ENCODE measurements at regions not wholly inside any gene's neighbourhood (a gene's known extent, or its start where the extent isn't known, plus 50 kb on each side); places are given as distances from the start of the nearest gene placed in this dataset.
"Not testable (repeated sequence)": the region's sequence is repeated elsewhere in the genome, so short reads cannot be mapped to it uniquely, and the experiment has no call there.

- Histone ChIP-seq H3K4me3 (no peak overlapping the region), H3K9me3 (no peaks in the 10 kb centered on the region), H3K27me3 (no peaks in the 10 kb centered on the region), H3K4me1 (no peaks in the 10 kb centered on the region), H3K27ac (no peak overlapping the region), H3K36me3 (no peaks in the 10 kb centered on the region)
- TF ChIP-seq, protein P1, sequence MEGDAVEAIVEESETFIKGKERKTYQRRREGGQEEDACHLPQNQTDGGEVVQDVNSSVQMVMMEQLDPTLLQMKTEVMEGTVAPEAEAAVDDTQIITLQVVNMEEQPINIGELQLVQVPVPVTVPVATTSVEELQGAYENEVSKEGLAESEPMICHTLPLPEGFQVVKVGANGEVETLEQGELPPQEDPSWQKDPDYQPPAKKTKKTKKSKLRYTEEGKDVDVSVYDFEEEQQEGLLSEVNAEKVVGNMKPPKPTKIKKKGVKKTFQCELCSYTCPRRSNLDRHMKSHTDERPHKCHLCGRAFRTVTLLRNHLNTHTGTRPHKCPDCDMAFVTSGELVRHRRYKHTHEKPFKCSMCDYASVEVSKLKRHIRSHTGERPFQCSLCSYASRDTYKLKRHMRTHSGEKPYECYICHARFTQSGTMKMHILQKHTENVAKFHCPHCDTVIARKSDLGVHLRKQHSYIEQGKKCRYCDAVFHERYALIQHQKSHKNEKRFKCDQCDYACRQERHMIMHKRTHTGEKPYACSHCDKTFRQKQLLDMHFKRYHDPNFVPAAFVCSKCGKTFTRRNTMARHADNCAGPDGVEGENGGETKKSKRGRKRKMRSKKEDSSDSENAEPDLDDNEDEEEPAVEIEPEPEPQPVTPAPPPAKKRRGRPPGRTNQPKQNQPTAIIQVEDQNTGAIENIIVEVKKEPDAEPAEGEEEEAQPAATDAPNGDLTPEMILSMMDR (IDR thresholded peaks at IDR 0.05), result no peak
- DNase-seq, result no peak
Observed at GRCh38 chr18:76018210-76018609, 476.8 kb downstream of the ZNF516 start.

DNA sequence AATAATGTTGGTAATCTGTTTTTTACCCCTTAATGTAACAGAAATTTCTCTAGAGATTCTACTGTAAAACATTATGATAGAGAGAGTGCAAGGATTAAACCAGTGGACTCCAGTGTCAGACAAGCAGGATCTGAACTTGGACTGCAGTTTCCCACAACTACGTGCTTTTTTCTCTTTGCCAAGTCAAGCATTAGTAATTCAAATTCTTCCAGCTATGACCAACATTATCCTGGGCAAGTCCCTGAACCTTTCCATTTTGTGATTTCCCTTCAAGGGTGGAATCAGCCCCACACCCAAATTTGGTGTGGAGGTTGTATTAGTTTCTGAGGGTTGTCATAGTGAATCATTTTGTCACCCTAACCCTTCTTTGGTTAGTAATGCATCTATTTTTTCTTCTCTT, 482.0 kb downstream of the ZNF516 start:
- H3K27ac ChIP-seq, result no peak overlapping the region
- no peaks in the 10 kb centered on the region for H3K36me3 ChIP-seq
- TF ChIP-seq, protein P1 (IDR thresholded peaks at IDR 0.05), result no peak
- no peak for TF ChIP-seq POLR2A (IDR thresholded peaks at IDR 0.05)
- no peaks in the 10 kb centered on the region for H3K9me3 ChIP-seq
- H3K4me3 ChIP-seq, result no peak overlapping the region
- no peaks in the 10 kb centered on the region for H3K27me3 ChIP-seq
- no peak for DNase-seq
- H3K4me1 ChIP-seq, result no peaks in the 10 kb centered on the region

DNA sequence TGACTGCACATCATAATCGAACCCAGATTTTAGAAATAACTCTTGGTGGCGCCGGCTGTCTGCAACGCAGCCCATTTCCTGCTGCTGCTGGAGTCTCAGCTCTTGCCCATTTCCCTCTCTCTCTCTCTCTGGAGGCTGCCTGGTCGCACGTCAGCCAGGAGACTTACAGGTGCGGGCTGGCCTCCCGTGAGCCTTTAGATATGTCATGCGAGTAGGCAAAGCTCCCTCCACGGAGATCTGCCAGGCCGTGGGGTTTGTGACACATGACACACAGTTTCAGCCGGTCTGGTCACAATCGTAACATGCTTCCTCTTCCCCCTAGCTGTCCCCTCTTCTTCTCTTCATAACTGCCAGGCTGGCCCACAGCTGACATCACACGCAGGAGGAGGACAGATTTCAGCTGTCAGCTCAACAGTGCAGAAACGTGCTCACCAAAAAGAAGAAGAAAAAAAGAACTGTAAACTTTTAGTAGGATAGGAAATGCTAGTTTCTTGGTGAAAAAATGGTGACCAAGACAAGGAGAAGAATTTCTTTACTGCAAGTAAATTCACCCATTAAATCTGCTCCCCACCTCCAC, 489.3 kb downstream of the ZNF516 start:
- Histone ChIP-seq H3K4me1 (no peaks in the 10 kb centered on the region), H3K27ac (no peak overlapping the region), H3K4me3 (no peak overlapping the region), H3K9me3 (no peaks in the 10 kb centered on the region), H3K36me3 (no peaks in the 10 kb centered on the region), H3K27me3 (no peaks in the 10 kb centered on the region)
- DNase-seq, result no peak
- TF ChIP-seq POLR2A (IDR thresholded peaks at IDR 0.05), result no peak
- TF ChIP-seq, protein P1 (IDR thresholded peaks at IDR 0.05), result no peak

GRCh38 chr18:75987913-75988312, 507.1 kb downstream of the ZNF516 start:
- H3K9me3 ChIP-seq, H3K36me3 ChIP-seq, H3K27me3 ChIP-seq, H3K27ac ChIP-seq, DNase-seq, H3K4me3 ChIP-seq, H3K4me1 ChIP-seq: not testable (repeated sequence)

GRCh38 chr18:75984853-75985252, 510.2 kb downstream of the ZNF516 start:
- Histone ChIP-seq H3K4me1 (no peaks in the 10 kb centered on the region), H3K27ac (no peak overlapping the region), H3K4me3 (no peak overlapping the region), H3K27me3 (no peaks in the 10 kb centered on the region), H3K36me3 (no peaks in the 10 kb centered on the region), H3K9me3 (no peaks in the 10 kb centered on the region)
- no peak for DNase-seq
- TF ChIP-seq, protein P1 (IDR thresholded peaks at IDR 0.05), result no peak
- TF ChIP-seq POLR2A (IDR thresholded peaks at IDR 0.05), result no peak

GRCh38 chr18:75981102-75981501, 513.9 kb downstream of the ZNF516 start:
- no peaks in the 10 kb centered on the region for H3K27me3 ChIP-seq
- no peak for DNase-seq
- TF ChIP-seq, protein P1 (IDR thresholded peaks at IDR 0.05), result no peak
- TF ChIP-seq POLR2A (IDR thresholded peaks at IDR 0.05), result no peak
- H3K4me3 ChIP-seq, result no peak overlapping the region
- no peaks in the 10 kb centered on the region for H3K4me1 ChIP-seq
- no peaks in the 10 kb centered on the region for H3K9me3 ChIP-seq
- no peak overlapping the region for H3K27ac ChIP-seq
- no peaks in the 10 kb centered on the region for H3K36me3 ChIP-seq
